Astrocyte (in vitro differentiated cells and primary cell): ENCODE measurements at regions not wholly inside any gene's neighbourhood (a gene's known extent, or its start where the extent isn't known, plus 50 kb on each side); places are given as distances from the start of the nearest gene placed in this dataset.

Experiments used
- EZH2 ChIP-seq: IDR thresholded peaks from 2 replicates; pipeline ENCODE4 v1.6.1; 2012; ENCODE audit warnings: mild to moderate bottlenecking, low read length, inconsistent platforms; ENCODE audit not compliant: insufficient read depth
- TF ChIP-seq, protein P1 (sequence below): IDR thresholded peaks from 2 replicates; pipeline ENCODE4 v1.5.1; 2011; ENCODE audit warnings: low read depth, mild to moderate bottlenecking, inconsistent platforms, low read length, moderate library complexity; ENCODE audit not compliant: insufficient read depth

DNA sequence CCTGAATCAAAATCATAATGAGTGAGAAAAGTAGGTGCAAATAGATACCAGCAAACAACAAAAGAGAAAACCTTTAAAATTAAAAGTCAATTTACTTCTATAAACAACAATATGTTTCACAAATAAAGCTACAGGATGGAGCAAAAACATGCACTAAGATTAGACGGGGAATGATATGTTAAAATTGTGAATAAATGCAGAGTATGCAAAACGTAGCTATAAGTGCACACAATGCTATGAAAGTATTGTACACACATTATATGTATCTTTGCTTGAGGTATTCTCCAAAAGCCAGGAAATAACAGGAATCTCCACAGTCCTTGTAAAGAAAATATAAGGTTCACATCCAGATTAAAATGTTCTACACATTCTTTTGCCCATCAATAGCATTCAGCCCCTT is 523.9 kb downstream of the EFNB2 start:
- TF ChIP-seq, protein P1, sequence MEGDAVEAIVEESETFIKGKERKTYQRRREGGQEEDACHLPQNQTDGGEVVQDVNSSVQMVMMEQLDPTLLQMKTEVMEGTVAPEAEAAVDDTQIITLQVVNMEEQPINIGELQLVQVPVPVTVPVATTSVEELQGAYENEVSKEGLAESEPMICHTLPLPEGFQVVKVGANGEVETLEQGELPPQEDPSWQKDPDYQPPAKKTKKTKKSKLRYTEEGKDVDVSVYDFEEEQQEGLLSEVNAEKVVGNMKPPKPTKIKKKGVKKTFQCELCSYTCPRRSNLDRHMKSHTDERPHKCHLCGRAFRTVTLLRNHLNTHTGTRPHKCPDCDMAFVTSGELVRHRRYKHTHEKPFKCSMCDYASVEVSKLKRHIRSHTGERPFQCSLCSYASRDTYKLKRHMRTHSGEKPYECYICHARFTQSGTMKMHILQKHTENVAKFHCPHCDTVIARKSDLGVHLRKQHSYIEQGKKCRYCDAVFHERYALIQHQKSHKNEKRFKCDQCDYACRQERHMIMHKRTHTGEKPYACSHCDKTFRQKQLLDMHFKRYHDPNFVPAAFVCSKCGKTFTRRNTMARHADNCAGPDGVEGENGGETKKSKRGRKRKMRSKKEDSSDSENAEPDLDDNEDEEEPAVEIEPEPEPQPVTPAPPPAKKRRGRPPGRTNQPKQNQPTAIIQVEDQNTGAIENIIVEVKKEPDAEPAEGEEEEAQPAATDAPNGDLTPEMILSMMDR: no peak
- TF ChIP-seq EZH2: no peak
